HL-60 (cell line): ENCODE measurements at regions not wholly inside any gene's neighbourhood (a gene's known extent, or its start where the extent isn't known, plus 50 kb on each side); places are given as distances from the start of the nearest gene placed in this dataset.
"Not testable (repeated sequence)": the region's sequence is repeated elsewhere in the genome, so short reads cannot be mapped to it uniquely, and the experiment has no call there.

Source experiments
- DNase-seq, 2 experiments: peaks; one replicate each; pipeline ENCODE4 v3.0.0-alpha.2; 2010 to 2020; ENCODE audit warnings: low read depth in 1 of 2, low spot score in 1 of 2
- H3K27ac ChIP-seq: fragments of 250-450 bp; sonication (Bioruptor Pico); replicated peaks from 2 replicates; pipeline ENCODE4 v1.5.1; 2020; ENCODE audit warnings: mild to moderate bottlenecking, moderate library complexity
- H3K27me3 ChIP-seq: fragments of 250-450 bp; sonication (Bioruptor Pico); 2 replicates; pipeline ENCODE4 v1.5.1; 2021; ENCODE audit warnings: mild to moderate bottlenecking, moderate library complexity; ENCODE audit not compliant: insufficient read depth, poor library complexity, severe bottlenecking
- H3K4me3 ChIP-seq: replicated peaks from 2 replicates; pipeline ENCODE4 v1.5.1; 2011; ENCODE audit warnings: mild to moderate bottlenecking, control low read depth, low read length; ENCODE audit not compliant: insufficient read depth
- GABPA ChIP-seq: IDR thresholded peaks from 2 replicates; pipeline ENCODE4 v1.6.1; 2012; ENCODE audit warnings: low read depth
- POLR2AphosphoS5 ChIP-seq: IDR thresholded peaks from 2 replicates; pipeline ENCODE4 v1.6.1; 2012; ENCODE audit warnings: low read depth
- SPI1 ChIP-seq: IDR thresholded peaks from 2 replicates; pipeline ENCODE4 v1.6.1; 2012; ENCODE audit warnings: low read depth, mild to moderate bottlenecking, borderline replicate concordance
- TF ChIP-seq, protein P1 (sequence below): IDR thresholded peaks from 2 replicates; pipeline ENCODE4 v1.6.1; 2012; ENCODE audit warnings: low read depth; ENCODE audit not compliant: insufficient replicate concordance
- TF ChIP-seq, protein P2 (sequence below): IDR thresholded peaks from one replicate; pipeline ENCODE4 v1.5.1; 2011; ENCODE audit warnings: low read length, control low read depth, inconsistent platforms; ENCODE audit not compliant: insufficient read depth

DNA sequence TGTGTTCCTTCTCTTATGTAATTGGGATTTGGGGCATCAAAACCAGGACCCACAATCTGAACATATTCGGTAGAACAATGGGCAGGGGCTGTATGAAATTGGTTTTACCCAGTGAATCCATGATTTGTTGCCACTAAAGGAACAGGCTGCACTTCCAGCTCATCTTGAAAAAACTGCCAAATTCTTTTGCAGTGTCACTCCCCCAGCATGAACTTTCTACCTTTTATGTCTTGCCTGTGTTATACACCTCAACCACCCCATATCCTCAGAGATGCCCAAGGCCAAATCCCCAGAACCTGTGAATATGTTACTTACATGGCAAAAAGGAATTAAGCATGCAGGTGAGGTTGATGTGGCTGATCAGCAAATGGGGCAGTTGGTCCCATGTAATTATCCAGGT is 280.2 kb upstream of the ECI2 start:
- Histone ChIP-seq H3K4me3 (no peak overlapping the region), H3K27me3 (no peaks in the 10 kb centered on the region), H3K27ac (no peak overlapping the region)
- TF ChIP-seq, protein P1, sequence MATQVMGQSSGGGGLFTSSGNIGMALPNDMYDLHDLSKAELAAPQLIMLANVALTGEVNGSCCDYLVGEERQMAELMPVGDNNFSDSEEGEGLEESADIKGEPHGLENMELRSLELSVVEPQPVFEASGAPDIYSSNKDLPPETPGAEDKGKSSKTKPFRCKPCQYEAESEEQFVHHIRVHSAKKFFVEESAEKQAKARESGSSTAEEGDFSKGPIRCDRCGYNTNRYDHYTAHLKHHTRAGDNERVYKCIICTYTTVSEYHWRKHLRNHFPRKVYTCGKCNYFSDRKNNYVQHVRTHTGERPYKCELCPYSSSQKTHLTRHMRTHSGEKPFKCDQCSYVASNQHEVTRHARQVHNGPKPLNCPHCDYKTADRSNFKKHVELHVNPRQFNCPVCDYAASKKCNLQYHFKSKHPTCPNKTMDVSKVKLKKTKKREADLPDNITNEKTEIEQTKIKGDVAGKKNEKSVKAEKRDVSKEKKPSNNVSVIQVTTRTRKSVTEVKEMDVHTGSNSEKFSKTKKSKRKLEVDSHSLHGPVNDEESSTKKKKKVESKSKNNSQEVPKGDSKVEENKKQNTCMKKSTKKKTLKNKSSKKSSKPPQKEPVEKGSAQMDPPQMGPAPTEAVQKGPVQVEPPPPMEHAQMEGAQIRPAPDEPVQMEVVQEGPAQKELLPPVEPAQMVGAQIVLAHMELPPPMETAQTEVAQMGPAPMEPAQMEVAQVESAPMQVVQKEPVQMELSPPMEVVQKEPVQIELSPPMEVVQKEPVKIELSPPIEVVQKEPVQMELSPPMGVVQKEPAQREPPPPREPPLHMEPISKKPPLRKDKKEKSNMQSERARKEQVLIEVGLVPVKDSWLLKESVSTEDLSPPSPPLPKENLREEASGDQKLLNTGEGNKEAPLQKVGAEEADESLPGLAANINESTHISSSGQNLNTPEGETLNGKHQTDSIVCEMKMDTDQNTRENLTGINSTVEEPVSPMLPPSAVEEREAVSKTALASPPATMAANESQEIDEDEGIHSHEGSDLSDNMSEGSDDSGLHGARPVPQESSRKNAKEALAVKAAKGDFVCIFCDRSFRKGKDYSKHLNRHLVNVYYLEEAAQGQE, result no peak
- TF ChIP-seq POLR2AphosphoS5 (no peak), SPI1 (no peak), GABPA (no peak)
- TF ChIP-seq, protein P2, sequence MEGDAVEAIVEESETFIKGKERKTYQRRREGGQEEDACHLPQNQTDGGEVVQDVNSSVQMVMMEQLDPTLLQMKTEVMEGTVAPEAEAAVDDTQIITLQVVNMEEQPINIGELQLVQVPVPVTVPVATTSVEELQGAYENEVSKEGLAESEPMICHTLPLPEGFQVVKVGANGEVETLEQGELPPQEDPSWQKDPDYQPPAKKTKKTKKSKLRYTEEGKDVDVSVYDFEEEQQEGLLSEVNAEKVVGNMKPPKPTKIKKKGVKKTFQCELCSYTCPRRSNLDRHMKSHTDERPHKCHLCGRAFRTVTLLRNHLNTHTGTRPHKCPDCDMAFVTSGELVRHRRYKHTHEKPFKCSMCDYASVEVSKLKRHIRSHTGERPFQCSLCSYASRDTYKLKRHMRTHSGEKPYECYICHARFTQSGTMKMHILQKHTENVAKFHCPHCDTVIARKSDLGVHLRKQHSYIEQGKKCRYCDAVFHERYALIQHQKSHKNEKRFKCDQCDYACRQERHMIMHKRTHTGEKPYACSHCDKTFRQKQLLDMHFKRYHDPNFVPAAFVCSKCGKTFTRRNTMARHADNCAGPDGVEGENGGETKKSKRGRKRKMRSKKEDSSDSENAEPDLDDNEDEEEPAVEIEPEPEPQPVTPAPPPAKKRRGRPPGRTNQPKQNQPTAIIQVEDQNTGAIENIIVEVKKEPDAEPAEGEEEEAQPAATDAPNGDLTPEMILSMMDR, result no peak
- no peak for DNase-seq

DNA sequence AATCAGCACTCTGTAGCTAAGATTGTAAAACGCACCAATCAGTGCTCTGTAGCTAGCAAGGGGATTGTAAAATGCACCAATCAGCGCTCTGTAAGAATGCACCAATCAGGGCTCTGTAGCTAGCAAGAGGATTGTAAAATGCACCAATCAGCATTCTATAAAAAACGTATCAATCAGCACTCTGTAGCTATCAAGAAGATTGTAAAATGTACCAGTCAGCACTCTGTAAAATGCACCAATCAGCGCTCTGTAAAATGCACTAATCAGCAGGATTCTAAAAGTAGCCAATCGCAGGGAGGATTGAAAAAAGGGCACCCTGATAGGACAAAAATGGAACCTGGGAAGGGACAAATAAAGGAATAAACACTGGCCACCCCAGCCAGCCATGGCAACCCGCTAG is 278.7 kb upstream of the ECI2 start:
- not testable (repeated sequence) for DNase-seq, H3K4me3 ChIP-seq, H3K27me3 ChIP-seq, H3K27ac ChIP-seq

DNA sequence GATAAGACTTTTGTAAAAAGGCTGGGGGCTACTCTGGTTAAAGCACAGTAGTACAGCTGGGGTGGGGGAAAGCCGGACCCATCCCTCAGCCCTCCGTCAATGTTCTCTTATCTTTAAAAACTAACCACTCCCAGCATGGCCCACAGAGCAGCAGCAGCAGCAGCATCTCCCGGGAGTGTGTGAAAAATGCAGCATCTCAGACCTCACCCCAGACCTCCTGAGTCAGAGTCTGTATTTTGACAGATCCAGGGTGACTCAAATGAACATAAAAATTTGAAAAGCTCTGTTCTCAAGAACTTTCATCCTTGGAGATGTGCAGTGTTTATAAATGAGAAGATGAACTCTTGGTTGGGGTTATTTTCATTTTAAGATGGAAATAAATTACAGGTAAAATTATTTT is 277.7 kb upstream of the ECI2 start:
- no peak overlapping the region for H3K27ac ChIP-seq
- H3K27me3 ChIP-seq, result no peaks in the 10 kb centered on the region
- H3K4me3 ChIP-seq, result no peak overlapping the region
- DNase-seq, result no peak
- TF ChIP-seq SPI1 (no peak), POLR2AphosphoS5 (no peak), GABPA (no peak)
- TF ChIP-seq, protein P1, result no peak
- TF ChIP-seq, protein P2, result no peak

DNA sequence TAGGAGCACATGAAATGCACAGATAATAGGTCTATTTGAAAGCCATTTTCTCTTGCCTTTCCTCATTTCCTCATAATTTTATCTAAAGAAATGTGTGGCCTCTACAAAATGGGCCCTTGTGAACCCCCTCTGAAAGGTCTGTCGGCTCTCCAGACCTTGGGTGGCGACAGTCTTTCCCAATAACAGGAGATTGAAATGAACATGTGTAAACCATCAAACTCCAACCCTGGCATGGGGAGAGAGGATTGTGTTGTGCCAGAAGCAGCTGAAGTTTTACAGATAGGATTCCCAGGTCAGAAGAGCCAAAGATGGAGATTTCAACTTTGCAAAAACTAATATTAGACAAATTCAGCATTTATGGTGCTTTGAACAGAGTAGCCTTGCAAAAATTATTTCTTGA is 277.1 kb upstream of the ECI2 start:
- no peaks in the 10 kb centered on the region for H3K27me3 ChIP-seq
- no peak for DNase-seq
- no peak for TF ChIP-seq POLR2AphosphoS5
- TF ChIP-seq, protein P2, result no peak
- H3K4me3 ChIP-seq, result no peak overlapping the region
- no peak overlapping the region for H3K27ac ChIP-seq
